Neutrophil (primary cell): ENCODE measurements at regions not wholly inside any gene's neighbourhood (a gene's known extent, or its start where the extent isn't known, plus 50 kb on each side); places are given as distances from the start of the nearest gene placed in this dataset.

Experiments
- H3K27ac ChIP-seq: fragments of 200-600 bp; sonication (generic); 2 replicates; pipeline ENCODE4 v1.5.1; 2016; ENCODE audit warnings: mild to moderate bottlenecking, moderate library complexity
- H3K27me3 ChIP-seq: fragments of 200-600 bp; sonication (generic); 2 replicates; pipeline ENCODE4 v1.6.0; 2016; ENCODE audit warnings: mild to moderate bottlenecking
- H3K36me3 ChIP-seq: fragments of 200-600 bp; sonication (generic); 2 replicates; pipeline ENCODE4 v1.5.1; 2017
- H3K4me1 ChIP-seq, 2 experiments: fragments of 200-600 bp in 1 of 2; sonication (generic) in 1 of 2; 1 replicate in 1 of 2; 2 replicates in 1 of 2; pipeline versions ENCODE4 v1.5.1 to v1.6.1; 2013 to 2016; ENCODE audit warnings: low read depth in 1 of 2, low read length in 1 of 2, mild to moderate bottlenecking in 1 of 2, moderate library complexity in 1 of 2; ENCODE audit not compliant: control insufficient read depth in 1 of 2, insufficient read depth in 1 of 2
- H3K4me3 ChIP-seq, 2 experiments: fragments of 200-600 bp in 1 of 2; sonication (generic) in 1 of 2; 1 replicate in 1 of 2; 2 replicates in 1 of 2; pipeline ENCODE4 v1.5.1; 2013 to 2016; ENCODE audit warnings: low read depth in 1 of 2, low read length in 1 of 2, mild to moderate bottlenecking in 1 of 2, moderate library complexity in 1 of 2
- H3K9me3 ChIP-seq: fragments of 200-600 bp; sonication (generic); 2 replicates; pipeline ENCODE4 v1.5.1; 2016
- CTCF ChIP-seq: fragments of 200-600 bp; sonication (generic); IDR thresholded peaks from 2 replicates; pipeline ENCODE4 v1.5.1; 2016; ENCODE audit warnings: antibody characterized with exemption

- no peaks in the 10 kb centered on the region for H3K36me3 ChIP-seq
- H3K9me3 ChIP-seq: no peaks in the 10 kb centered on the region
- H3K4me1 ChIP-seq: no peaks in the 10 kb centered on the region
- no peak overlapping the region for H3K27ac ChIP-seq
- H3K27me3 ChIP-seq: no peaks in the 10 kb centered on the region
- H3K4me3 ChIP-seq: no peak overlapping the region
- TF ChIP-seq CTCF: no peak
These were observed 267.7 kb upstream of the LMCD1 start for GRCh38 chr3:8233938-8234337.

- Histone ChIP-seq H3K27ac (no peak overlapping the region), H3K27me3 (no peaks in the 10 kb centered on the region), H3K9me3 (no peaks in the 10 kb centered on the region), H3K4me3 (no peak overlapping the region), H3K36me3 (no peaks in the 10 kb centered on the region), H3K4me1 (no peaks in the 10 kb centered on the region)
- TF ChIP-seq CTCF: no peak
These were observed 265.4 kb upstream of the LMCD1 start for GRCh38 chr3:8236264-8236663.

DNA sequence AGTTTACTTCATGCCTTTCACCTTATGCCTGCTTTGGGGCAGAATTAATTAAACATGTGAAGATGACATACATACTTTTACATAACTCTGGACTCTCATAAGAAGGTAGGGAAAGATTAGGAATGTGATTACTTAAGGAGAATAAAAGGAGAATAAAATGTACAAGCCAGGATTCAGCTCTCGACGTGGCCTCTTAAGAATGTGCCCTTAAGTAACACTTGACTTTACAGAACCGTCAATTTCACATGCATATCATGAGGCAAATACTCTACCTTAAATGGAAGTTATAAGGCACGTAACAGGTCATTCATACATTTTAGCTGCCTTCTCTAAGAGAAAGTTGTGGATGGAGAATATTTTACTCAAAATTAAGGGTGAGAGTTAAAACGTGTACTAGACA, 263.7 kb upstream of the LMCD1 start:
- H3K27ac ChIP-seq: no peak overlapping the region
- H3K9me3 ChIP-seq: no peaks in the 10 kb centered on the region
- no peaks in the 10 kb centered on the region for H3K27me3 ChIP-seq
- no peak overlapping the region for H3K4me3 ChIP-seq
- no peak for TF ChIP-seq CTCF
- no peaks in the 10 kb centered on the region for H3K36me3 ChIP-seq
- H3K4me1 ChIP-seq: no peaks in the 10 kb centered on the region

- Histone ChIP-seq H3K4me1 (no peaks in the 10 kb centered on the region), H3K4me3 (no peak overlapping the region), H3K27ac (no peak overlapping the region), H3K27me3 (no peaks in the 10 kb centered on the region), H3K36me3 (no peaks in the 10 kb centered on the region), H3K9me3 (no peaks in the 10 kb centered on the region)
- no peak for TF ChIP-seq CTCF
These were observed 263.2 kb upstream of the LMCD1 start for GRCh38 chr3:8238432-8238831.

DNA sequence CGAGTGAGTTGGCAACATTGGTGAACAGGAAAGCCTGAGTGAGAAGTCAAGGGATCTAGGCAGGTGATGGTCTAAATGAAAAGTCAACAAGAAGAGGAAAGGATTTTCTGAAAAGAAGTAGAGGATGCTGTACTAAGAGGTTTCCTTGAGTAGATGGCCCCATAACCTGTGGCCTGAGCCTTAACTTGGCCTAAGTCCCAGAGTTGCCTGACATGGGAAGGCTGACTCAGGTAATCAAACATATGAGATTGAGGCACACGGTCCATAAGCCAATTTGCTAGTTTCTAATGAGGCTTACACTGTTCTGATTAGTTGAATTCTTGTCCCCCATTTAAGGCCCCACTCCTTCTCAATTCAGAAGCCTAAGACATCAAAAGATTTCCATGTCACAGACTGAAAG, 262.5 kb upstream of the LMCD1 start:
- Histone ChIP-seq H3K9me3 (no peaks in the 10 kb centered on the region), H3K36me3 (no peaks in the 10 kb centered on the region), H3K27me3 (no peaks in the 10 kb centered on the region), H3K4me3 (no peak overlapping the region), H3K27ac (no peak overlapping the region), H3K4me1 (no peaks in the 10 kb centered on the region)
- TF ChIP-seq CTCF: no peak
